ENCODE measurements at regions not wholly inside any gene's neighbourhood (a gene's known extent, or its start where the extent isn't known, plus 50 kb on each side); places are given as distances from the start of the nearest gene placed in this dataset.

DNA sequence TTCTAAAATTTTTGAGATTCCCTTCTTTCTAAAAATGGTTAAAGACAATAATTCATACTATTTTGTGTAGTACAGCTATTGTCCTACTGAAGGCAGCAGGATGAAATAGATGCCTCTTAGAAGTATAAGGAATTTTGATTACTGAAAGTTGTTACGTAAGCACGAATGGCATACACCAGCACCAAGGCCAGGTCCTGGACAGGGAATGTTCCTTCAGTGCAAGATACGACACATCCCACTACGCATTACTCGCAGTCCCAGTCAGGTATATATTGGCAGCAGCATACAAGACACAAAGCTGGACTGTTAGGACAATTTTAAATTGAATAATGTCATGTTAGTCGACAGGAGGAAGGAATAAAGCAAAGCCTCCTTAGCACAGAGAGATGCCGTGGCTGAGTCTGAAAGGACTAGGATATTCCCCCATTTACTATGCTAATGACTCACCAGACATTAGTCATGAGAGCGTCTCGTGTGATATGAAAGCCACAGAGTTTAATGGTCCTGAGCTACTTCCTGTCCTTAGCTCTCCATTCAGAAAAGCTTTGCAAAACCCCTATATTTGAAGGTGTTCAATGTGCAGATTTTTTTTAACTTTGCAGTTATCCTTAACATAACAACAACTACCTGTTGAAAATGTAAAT is 504.3 kb downstream of the FAM133A start:
- H3K4me3 ChIP-seq (ENCODE audit: low read depth, low read length): no peak overlapping the region
- TF ChIP-seq, protein P1, sequence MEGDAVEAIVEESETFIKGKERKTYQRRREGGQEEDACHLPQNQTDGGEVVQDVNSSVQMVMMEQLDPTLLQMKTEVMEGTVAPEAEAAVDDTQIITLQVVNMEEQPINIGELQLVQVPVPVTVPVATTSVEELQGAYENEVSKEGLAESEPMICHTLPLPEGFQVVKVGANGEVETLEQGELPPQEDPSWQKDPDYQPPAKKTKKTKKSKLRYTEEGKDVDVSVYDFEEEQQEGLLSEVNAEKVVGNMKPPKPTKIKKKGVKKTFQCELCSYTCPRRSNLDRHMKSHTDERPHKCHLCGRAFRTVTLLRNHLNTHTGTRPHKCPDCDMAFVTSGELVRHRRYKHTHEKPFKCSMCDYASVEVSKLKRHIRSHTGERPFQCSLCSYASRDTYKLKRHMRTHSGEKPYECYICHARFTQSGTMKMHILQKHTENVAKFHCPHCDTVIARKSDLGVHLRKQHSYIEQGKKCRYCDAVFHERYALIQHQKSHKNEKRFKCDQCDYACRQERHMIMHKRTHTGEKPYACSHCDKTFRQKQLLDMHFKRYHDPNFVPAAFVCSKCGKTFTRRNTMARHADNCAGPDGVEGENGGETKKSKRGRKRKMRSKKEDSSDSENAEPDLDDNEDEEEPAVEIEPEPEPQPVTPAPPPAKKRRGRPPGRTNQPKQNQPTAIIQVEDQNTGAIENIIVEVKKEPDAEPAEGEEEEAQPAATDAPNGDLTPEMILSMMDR (conservative IDR thresholded peaks at IDR 0.05; ENCODE audit: low read depth, low read length): no peak
- DNase-seq (ENCODE audit: low read depth): peak; percentile 22

DNA sequence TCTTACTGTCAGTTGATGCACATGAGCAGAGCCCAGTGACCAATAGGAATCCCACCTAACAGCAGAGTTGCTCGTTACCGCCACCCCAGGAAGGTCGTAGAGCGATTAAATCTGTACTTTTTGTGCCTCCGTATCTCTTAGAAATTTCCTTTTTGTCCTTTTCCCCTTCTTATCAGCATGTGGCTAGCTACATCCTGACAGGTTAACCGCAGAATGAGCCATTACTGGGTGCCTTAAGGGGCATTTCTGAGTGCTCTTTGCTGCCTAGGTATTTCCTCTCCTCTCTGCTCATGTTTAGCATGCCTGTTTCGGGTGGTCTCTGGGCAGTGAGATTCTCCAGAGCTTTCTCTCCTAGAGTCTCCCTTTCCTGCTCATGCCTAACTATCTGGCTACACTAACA is 530.5 kb downstream of the FAM133A start:
- no peak overlapping the region for H3K4me3 ChIP-seq (ENCODE audit: low read depth, low read length)
- TF ChIP-seq, protein P1 (conservative IDR thresholded peaks at IDR 0.05; ENCODE audit: low read depth, low read length): no peak
- DNase-seq (ENCODE audit: low read depth): no peak

DNA sequence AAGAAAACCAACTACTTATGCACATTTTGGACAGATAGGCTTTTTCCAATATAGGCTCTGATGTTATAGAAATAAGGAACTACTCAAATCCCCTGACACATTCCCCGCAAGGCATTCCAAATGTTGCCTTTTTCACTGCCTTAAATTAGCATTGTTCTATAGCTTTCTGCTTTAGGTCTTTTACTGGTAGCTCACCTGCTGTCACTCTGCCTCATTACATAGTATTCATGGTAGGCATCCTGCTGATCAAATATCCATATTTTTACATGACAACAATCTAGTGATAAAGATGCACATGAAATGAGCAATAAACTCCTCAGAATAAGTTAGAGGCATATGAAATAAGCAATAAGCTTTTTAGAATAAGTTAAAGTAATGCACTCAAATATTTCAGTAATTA is 542.7 kb downstream of the FAM133A start:
- TF ChIP-seq, protein P1 (conservative IDR thresholded peaks at IDR 0.05; ENCODE audit: low read depth, low read length): no peak

DNA sequence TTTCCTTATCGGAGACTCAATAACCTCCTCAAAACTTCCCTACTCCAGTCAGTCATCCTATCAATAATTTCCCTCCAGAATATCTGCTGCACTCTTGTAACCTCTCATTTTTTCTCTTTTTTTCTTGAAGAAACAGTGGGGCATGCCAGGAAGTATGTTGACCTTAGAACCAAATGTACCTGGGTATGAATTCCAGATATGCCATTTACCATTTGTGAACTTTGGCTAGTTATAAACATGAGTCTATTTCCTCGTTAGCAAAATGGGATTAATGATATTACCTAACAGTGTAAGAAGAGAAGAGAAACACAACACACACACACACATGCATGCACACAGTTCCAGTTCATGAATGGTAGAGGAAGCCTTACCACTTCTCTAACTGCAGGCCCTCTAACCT is 578.2 kb downstream of the FAM133A start:
- DNase-seq (ENCODE audit: low read depth): no peak
- H3K4me3 ChIP-seq (ENCODE audit: low read depth, low read length): no peak overlapping the region
- TF ChIP-seq, protein P1 (conservative IDR thresholded peaks at IDR 0.05; ENCODE audit: low read depth, low read length): no peak

More for the DNA sequence above, 542.7 kb downstream of the FAM133A start:
- H3K4me3 ChIP-seq (ENCODE audit: low read depth, low read length): no peak overlapping the region
- no peak for DNase-seq (ENCODE audit: low read depth)

DNA sequence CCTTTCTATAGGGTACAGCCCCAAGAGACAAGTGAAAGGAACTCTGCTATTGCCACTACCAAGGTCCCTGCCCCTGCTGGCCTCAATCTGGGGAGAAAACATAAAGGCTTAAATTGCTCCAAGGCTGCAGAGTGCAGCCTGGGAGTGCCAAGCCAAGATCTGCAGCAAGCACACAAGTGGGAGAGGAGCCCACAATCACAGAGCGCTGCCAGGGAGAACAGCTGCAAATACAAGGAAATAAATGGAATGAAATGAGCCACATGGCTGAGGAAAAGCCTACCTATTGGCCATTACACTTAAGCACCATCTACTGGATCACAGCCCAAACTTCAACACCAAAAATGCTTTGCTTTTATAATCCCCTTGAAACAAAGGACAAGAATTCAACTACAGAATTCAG is 582.4 kb downstream of the FAM133A start:
- no peak overlapping the region for H3K4me3 ChIP-seq (ENCODE audit: low read depth, low read length)
- TF ChIP-seq, protein P1 (conservative IDR thresholded peaks at IDR 0.05; ENCODE audit: low read depth, low read length): no peak
- no peak for DNase-seq (ENCODE audit: low read depth)

DNA sequence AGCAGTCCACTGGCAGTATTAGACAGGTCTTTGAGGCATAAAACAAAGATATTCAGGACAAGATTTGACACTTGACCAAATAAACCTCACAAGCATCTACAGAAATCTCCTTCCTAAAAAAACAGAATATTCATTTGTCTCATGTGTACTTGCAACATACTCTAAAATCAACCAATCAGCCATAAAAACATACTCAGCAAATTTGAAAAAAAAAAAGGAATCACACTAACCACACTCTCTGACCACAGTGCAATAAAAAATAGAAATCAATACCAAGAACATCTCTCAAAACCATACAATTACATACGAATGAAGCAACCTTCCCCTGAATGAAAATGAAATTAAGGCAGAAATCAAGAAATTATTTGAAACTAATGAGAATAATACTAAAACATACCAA is 591.3 kb downstream of the FAM133A start:
- no peak overlapping the region for H3K4me3 ChIP-seq (ENCODE audit: low read depth, low read length)
- TF ChIP-seq, protein P1 (conservative IDR thresholded peaks at IDR 0.05; ENCODE audit: low read depth, low read length): no peak
- no peak for DNase-seq (ENCODE audit: low read depth)

DNA sequence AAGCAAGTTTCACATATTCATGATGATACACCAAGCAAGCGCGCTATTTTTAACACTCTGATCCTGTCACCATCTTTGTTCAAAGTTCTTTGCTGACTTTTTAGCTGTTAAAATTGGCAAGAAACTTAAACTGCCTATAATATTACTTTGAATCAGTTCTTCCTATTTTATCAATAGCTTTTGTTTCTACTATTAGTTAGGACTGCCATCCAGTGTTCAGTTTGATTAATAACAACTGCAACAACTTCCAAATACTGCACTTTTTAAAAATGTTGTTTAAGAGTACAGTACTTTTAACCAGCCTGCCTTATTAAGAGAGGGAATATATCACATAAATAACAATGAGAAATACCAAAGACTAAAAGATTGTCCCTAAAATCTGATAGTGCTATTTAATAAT is 614.3 kb downstream of the FAM133A start:
- DNase-seq (ENCODE audit: low read depth): no peak
- TF ChIP-seq, protein P1 (conservative IDR thresholded peaks at IDR 0.05; ENCODE audit: low read depth, low read length): no peak
- no peak overlapping the region for H3K4me3 ChIP-seq (ENCODE audit: low read depth, low read length)

All from epithelial cell of proximal tubule (primary cell).